Esophagus muscularis mucosa (tissue), 4 donors: ENCODE measurements at regions not wholly inside any gene's neighbourhood (a gene's known extent, or its start where the extent isn't known, plus 50 kb on each side); places are given as distances from the start of the nearest gene placed in this dataset.
A peak's percentile ranks its signal among the peaks of the same experiment; 100 is the strongest.

Experiments
- DNase-seq: peaks from one replicate; pipeline ENCODE4 v3.0.0-alpha.2; 2017; ENCODE audit errors: extremely low spot score
- H3K27ac ChIP-seq, 4 donors: fragments of 200-600 bp; sonication (generic); replicated peaks in 1 of 4; 1 replicate in 3 of 4; 2 replicates in 1 of 4; pipeline ENCODE4 v1.5.1; 2016 to 2019; ENCODE audit warnings: mild to moderate bottlenecking in 1 of 4
- H3K27me3 ChIP-seq, 4 donors: fragments of 200-600 bp; sonication (generic); one replicate each; pipeline versions ENCODE4 v1.5.1 to v1.6.0; 2016 to 2019
- H3K36me3 ChIP-seq, 4 donors: fragments of 200-600 bp; sonication (generic); one replicate each; pipeline ENCODE4 v1.5.1; 2016 to 2019
- H3K4me1 ChIP-seq, 4 donors: fragments of 200-600 bp; sonication (generic); one replicate each; pipeline ENCODE4 v1.5.1; 2016 to 2019
- H3K4me3 ChIP-seq, 4 donors: fragments of 200-600 bp; sonication (generic); 1 replicate in 2 of 4; 2 replicates in 2 of 4; pipeline ENCODE4 v1.5.1; 2016 to 2019; ENCODE audit warnings: mild to moderate bottlenecking in 4 of 4, moderate library complexity in 1 of 4
- H3K9me3 ChIP-seq, 4 donors: fragments of 200-600 bp; sonication (generic); 1 replicate in 3 of 4; 2 replicates in 1 of 4; pipeline ENCODE4 v1.5.1; 2016 to 2019
- EP300 ChIP-seq: sonication (generic); formaldehyde crosslinking; IDR thresholded peaks from one replicate; pipeline ENCODE4 v1.6.1; 2017; ENCODE audit warnings: antibody characterized with exemption
- POLR2A ChIP-seq: fragments of 450-650 bp; IDR thresholded peaks from one replicate; pipeline ENCODE4 v1.6.1; 2017; ENCODE audit warnings: antibody characterized with exemption, moderate library complexity, mild to moderate bottlenecking, low read depth
- POLR2AphosphoS5 ChIP-seq, 2 donors: sonication (generic); formaldehyde crosslinking; IDR thresholded peaks; one replicate each; pipeline ENCODE4 v1.6.1; 2017; ENCODE audit warnings: antibody characterized with exemption in 2 of 2
- WGBS: methylation state at CpG from one replicate; pipeline ENCODE4 v1.1.5; 2018; 5-methylcytosine and 5-hydroxymethylcytosine counted together
- intact Hi-C: fragments of 100-400 bp; cut with DNase I; formaldehyde crosslinking; loops from one replicate; pipeline ENCODE4 v1.15.1; 2023
- TF ChIP-seq, protein P1 (sequence below), 3 experiments: fragments of 200-600 bp in 2 of 3; fragments of 450-650 bp in 1 of 3; sonication (generic) in 2 of 3; IDR thresholded peaks; one replicate each; pipeline ENCODE4 v1.5.1; 2017 to 2019; ENCODE audit warnings: antibody characterized with exemption in 3 of 3, mild to moderate bottlenecking in 2 of 3, moderate library complexity in 1 of 3

DNA sequence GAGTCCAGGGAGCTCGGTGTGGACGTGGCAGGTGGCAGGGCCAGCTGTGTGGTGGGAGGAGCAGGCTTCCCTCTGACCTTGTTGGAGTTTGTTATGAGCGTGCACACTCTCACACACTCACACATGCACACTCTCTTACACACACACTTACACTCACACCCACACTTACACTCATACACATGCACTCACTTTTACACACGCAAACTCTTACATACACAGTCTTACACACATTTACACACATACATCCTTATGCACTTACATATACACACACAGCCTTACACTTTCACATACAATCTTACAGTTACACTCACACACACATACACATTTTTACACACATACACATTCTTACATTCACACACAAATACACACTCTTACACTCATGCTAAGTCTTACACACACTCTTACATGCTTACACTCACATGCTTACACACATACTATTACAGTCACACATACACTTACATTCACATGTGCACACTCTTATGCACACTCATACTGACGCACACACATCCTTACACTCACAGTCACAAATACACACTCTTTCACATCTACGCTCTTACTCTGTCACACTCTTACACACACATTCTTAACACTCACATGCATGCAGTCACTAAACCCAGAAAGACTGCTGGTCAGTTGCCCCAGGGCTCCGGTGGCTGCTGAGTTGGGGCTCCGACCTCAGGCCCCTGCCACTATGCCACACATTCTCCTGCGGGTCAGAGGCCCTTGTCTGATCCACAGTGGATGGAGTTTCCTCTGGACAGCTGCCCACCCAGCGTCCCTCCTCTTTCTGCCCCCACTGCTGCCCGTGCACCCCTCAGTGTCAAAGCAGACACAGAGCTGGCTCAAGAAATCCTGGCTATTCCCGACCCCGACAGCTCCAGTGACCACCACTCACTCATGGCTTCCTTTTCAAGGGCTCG, 95.8 kb downstream of the ADRA2C start:
- intact Hi-C loops: no loop called here
- no peak overlapping the region for H3K4me3 ChIP-seq
- no peak for DNase-seq
- no peaks in the 10 kb centered on the region for H3K36me3 ChIP-seq
- no peaks in the 10 kb centered on the region for H3K9me3 ChIP-seq
- H3K4me1 ChIP-seq: peaks cover 0 to 8% (median 0%) of the 10 kb centered on the region in 4 donors
- TF ChIP-seq POLR2AphosphoS5 (IDR thresholded peaks at IDR 0.05) (no peak), POLR2A (no peak), EP300 (no peak)
- TF ChIP-seq, protein P1, sequence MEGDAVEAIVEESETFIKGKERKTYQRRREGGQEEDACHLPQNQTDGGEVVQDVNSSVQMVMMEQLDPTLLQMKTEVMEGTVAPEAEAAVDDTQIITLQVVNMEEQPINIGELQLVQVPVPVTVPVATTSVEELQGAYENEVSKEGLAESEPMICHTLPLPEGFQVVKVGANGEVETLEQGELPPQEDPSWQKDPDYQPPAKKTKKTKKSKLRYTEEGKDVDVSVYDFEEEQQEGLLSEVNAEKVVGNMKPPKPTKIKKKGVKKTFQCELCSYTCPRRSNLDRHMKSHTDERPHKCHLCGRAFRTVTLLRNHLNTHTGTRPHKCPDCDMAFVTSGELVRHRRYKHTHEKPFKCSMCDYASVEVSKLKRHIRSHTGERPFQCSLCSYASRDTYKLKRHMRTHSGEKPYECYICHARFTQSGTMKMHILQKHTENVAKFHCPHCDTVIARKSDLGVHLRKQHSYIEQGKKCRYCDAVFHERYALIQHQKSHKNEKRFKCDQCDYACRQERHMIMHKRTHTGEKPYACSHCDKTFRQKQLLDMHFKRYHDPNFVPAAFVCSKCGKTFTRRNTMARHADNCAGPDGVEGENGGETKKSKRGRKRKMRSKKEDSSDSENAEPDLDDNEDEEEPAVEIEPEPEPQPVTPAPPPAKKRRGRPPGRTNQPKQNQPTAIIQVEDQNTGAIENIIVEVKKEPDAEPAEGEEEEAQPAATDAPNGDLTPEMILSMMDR (IDR thresholded peaks at IDR 0.05): no peak
- H3K27me3 ChIP-seq: peaks cover 0 to 84% (median 0%) of the 10 kb centered on the region in 4 donors
- no peak overlapping the region for H3K27ac ChIP-seq
- 64% methylated on average over 11 of the region's 14 CpGs for WGBS

DNA sequence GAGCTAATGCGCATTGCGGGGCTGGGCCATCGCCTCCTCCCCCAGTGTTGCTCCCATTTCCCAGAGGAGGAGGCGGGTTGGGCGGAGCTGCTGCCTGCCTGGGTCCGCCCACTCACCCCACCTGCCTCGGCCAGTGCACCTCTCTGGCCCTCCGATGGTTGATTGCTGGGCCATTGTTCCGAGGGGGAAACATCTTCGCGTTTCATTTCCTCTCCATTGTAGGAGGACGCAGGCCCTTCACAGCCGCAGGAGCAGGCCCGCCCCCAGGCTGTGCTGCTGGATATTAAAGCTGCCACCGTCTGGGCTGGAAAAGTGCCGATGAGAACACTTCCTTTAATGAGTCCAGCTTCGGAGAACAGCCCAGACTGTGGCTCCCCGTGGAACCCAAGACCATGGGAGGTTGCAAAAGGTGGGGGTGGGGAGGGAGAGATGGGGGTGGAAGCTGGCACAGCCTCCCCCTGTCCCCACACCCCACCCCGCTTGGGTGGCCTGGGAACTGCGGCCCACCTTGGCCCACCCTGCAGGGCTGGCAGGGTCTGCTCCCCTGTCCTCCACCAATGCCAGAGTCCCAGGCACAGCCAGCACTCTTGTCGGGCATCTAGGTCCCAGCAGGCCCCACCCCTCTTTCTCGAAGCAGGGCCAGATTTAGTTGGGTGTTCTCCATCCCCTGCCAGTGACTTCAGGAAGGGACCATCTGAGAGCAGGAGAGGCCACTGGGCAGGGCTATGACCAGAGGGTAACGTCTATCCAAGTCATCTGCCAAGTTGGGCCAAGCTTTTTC, 96.6 kb downstream of the ADRA2C start:
- 14% methylated on average over 5 of the region's 23 CpGs for WGBS
- DNase-seq: no peak
- no peak overlapping the region for H3K4me3 ChIP-seq
- TF ChIP-seq POLR2AphosphoS5 (IDR thresholded peaks at IDR 0.05): peak in 1 of 2 donors; percentile 46
- TF ChIP-seq, protein P1 (IDR thresholded peaks at IDR 0.05): no peak
- H3K9me3 ChIP-seq: no peaks in the 10 kb centered on the region
- peaks cover 0 to 90% (median 0%) of the 10 kb centered on the region in 4 donors for H3K27me3 ChIP-seq
- intact Hi-C loops: no loop called here
- no peak overlapping the region for H3K27ac ChIP-seq
- H3K4me1 ChIP-seq: peaks cover 0 to 8% (median 0%) of the 10 kb centered on the region in 4 donors
- H3K36me3 ChIP-seq: no peaks in the 10 kb centered on the region

DNA sequence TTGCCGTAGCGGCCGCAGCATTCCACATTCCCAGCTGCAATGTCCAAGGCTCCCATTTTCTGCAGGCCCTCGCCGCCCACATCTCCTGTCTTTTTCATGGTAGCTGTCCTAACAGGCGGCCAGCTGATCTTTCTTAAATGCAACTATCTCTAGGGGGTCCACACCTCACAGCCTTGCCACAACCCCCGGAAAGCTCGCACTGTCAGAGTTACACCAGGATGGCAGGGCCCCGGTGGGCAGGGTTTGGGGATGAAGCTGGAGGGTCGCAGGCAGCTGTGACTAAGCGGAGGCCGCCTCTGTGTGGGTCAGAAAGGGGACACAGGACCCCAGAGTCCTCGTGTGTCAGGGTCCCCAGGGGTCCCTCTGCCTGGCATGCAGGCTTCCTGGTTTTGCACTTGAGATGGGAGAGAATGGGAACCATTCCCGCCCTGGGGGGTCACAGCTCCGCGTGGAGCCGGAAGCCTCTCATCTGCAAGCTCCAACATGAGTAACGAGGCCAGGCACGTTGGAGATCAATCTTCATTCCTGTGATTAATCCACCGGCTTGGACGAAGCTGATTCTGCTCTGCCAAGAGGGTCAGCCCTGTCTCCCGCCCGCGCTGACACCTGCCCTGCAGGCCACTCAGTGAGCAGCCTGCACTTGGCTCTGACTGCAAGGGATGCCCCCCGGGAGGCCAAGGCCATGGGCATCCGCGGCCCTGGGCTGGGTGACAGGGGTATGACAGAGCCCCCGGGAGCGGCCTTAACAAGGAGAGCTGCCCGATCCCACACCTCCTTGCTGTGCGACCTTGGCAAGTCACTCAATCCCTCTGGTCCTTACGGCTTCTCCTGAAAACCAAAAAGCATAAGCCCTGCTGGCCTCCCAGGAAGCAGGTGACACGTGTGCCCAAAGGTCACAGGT, 97.9 kb downstream of the ADRA2C start:
- Histone ChIP-seq H3K4me3 (no peak overlapping the region), H3K9me3 (no peaks in the 10 kb centered on the region), H3K4me1 (peaks cover 0 to 8% (median 0%) of the 10 kb centered on the region in 4 donors), H3K27me3 (peaks cover 0 to 92% (median 0%) of the 10 kb centered on the region in 4 donors), H3K36me3 (no peaks in the 10 kb centered on the region), H3K27ac (no peak overlapping the region)
- TF ChIP-seq, protein P1 (IDR thresholded peaks at IDR 0.05): no peak
- no peak for TF ChIP-seq POLR2AphosphoS5 (IDR thresholded peaks at IDR 0.05)
- no peak for TF ChIP-seq EP300
- TF ChIP-seq POLR2A: no peak
- no peak for DNase-seq
- intact Hi-C loops: no loop called here
- 88% methylated on average over 9 of the region's 33 CpGs for WGBS
